HUDEP-2 (cell line): ENCODE measurements at regions not wholly inside any gene's neighbourhood (a gene's known extent, or its start where the extent isn't known, plus 50 kb on each side); places are given as distances from the start of the nearest gene placed in this dataset.
"Not testable (repeated sequence)": the region's sequence is repeated elsewhere in the genome, so short reads cannot be mapped to it uniquely, and the experiment has no call there.

Experiments
- DNase-seq, 76 experiments: peaks; one replicate each; lab custom pipeline; 2025; ENCODE audit not compliant: unreplicated experiment in 76 of 76; lab: John Stamatoyannopoulos, UW

DNA sequence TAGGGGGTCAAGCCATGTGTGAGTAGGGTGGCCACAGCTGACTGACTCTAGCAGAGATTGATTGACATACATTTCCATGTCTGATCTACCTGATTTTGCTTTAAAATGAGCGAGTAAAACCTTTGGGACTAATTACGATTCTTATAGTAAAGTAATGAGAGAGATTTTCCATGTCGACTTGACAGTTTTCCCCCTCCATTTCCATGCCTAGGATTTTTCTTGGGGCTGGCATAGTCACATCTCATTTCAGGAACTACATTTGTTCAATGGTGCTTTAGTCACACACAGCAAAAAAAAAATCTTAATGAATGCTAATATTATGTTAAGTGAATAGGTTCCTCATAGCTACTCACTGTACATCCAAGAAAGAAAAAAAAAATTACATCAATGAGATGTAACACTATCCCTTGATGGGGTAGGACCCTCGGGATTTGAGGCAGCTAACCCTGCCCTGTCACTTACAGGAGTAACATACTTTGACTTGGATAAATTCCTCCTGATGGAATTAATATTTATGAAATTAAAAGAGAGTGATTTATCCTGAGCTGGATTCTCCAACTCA, 690.9 kb downstream of the TDRD15 start:
- no peak for DNase-seq

DNA sequence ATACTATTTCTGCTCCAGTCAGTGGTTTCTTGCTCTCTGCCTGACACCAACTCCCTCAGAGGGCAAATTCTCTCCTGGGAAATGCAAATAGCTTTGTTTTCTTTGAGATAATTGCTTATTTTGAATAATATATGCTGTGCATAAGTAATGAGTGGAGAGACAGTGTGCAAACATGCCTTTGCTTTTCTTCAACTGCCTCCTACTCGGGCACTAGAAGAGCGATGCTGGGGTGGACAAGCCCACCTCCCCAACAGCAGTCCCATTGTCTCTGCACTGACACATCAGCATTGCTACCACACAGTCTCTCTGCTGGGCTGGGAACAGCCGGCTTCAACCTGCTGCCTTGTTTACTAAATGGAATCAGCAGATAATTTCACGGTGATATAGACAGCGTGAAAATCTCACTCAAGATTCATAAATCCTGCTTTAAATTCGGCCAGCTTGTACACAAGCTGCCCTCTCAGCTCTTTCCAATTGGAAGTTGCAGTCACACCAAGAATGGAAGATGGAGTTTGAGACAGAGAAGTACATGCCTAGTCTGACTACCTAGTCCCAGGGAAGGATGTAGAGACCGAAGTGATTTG, 694.5 kb downstream of the TDRD15 start:
- DNase-seq: no peak

DNA sequence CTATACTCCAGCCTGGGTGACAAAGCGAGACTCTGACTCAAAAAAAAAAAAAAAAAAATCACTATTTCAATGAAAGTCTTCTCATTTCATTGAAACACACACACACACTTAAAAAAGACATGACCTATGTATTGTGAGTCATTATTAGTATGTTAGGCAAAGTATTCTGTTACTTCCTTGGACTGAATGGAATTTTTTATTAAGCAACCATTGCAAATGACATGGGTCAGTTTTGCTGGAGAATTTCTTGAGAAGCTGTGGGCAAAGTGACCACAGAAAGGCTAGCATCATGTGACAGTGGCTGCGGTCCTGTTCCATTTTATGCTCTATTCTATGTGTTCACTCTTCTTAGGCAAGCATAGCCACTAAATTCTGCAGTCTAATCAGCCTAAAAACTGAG, 695.7 kb downstream of the TDRD15 start:
- DNase-seq: no peak

DNA sequence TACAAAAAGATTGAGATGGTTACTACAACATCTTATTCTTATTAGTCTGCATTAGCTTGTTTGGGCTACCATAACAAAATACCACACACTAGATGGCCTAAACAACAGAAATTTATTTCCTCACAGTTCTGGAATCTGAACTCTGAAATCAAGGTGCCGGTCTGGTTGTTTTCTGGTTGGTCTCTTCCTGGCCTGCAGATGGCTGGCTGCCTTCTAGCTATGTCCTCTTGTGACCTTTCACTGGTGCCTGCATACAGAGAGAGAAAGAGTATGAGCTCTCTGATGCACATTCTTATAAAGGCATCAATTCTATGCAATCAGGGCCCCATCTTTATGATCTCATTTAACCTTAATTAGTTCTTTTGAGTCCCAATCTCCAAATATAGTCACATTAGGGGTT, 696.5 kb downstream of the TDRD15 start:
- DNase-seq: no peak

DNA sequence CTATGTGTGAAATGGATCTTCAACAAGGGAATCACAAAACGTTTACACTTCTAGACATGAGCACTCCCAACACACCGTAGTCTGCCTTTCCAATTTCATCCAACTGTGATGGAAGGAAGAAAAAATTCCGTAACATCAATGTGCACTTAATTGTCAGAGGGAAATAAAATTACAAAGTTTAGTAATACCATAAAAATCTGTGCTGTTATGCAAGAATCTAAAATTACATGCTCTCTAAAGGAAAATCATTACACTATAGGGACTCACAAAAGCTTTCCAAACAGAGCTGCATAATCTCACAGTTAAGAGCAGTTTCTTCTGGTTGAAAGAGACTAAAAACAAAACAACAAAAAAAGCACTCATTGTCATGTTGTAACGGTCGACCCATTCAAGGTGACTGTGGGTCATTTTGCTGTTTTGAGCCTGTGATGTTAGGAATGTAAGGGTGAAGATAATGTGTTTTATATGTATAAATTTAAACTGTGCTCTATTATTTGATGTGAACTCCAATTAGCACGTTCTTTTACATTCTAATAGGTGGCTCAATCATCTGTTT, 698.0 kb downstream of the TDRD15 start:
- no peak for DNase-seq

DNA sequence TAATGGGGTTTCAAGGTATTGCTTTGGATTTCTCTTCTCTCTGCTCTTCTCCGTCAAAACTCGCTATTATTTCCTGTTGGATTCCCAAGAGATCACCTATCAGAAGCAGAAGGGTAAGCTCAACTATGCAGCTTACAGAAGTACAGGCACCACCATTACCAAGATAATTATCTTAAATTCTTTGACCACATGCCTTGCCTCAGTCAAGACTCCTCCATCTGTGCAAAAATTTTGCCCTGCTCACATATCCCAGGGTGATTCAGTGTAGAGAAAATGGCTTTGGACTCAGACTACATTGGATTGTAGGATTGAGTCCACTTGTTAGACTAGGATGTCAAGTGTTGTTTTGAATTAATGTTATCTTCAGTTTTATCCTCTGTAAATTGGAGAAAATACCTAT, 698.7 kb downstream of the TDRD15 start:
- DNase-seq: no peak

DNA sequence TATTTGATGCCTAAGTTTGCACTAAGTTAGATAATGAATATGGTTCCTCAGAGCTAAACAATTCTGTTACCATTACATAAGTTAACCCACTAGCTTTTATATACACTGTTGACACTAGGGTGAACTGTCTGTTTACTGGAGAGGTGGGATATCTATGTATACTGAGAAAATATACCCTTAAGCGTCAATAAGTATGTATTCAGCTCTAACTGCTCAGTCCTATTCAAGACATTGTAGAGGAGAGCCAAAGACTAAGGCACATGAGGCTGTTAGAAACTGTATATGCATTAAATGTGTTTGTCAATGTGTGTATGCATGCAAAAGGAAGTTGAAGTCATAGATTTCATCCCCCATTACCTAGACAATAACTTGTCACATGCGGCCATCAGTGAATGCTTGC, 710.0 kb downstream of the TDRD15 start:
- DNase-seq: no peak

DNA sequence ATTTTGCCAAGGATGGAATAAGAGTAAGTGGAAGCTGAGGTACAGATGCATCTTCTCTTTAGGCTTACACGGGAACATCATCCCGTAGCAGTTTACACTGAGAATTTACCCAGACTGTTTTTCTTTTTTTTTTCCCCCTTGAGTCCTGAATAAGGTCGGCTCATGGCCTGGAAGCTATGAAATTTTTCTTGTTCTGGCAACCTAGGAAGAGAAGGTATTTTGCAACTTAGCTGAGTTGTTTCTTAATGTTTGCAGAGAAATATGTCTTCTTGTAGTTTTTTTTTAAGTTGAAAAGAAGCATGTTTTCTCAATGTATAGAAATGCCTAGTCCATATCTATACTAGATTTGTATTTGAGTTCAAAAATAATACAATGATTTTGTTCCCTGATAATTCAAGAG, 712.5 kb downstream of the TDRD15 start:
- DNase-seq: no peak

DNA sequence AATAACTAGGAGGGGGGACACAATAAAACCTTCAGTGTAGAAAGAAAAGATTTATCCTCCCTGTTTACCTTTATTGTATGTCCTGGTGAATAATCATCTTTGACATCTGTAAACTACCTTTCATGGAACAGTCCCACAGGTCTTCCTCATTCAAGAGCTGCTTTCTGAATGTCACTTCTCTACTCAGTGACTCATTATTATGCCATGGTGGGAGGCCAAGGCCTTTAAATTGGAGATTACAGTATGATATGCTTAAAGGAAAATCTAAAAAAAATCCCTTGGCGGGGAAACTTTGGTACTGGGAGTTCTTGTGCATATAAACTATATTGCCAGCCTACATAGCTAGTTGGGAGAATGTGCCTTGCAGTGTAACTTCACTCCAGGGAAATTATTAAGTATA, 713.0 kb downstream of the TDRD15 start:
- DNase-seq: no peak

DNA sequence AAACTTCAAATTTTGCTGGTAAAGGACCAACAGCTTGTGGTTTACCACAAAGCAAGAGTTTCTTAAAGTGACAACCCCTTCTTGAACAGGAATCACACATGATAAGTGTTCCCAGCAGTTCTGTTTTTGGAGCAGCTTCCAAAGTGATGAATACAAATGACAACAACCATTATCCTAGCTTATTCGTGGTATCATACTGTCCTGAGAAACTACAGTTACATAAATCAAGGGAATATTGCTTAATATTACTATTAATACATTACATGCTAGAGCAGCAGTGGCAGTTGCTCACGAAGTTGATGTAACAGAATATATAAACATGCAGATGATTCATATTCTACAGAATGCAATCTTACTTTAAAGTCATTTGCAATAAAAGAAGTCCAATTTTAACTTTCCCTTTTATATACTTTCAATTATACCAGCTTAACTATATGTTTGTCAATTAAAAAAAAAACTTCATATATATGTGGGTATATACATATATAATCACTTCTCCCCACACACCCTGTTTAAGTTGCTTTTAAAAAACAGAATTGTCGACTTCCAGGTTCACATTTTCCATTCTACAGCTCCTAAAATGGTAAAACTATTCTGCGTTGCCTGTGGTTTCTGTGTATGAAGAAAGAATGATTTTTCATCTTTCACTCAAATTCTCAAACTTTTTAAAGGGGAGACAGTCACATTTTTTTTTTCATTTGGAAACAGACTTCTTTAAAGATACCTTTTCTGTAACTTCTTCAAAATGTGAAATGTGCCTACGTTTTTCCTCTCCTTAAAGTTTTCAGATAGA, 713.6 kb downstream of the TDRD15 start:
- DNase-seq: no peak

DNA sequence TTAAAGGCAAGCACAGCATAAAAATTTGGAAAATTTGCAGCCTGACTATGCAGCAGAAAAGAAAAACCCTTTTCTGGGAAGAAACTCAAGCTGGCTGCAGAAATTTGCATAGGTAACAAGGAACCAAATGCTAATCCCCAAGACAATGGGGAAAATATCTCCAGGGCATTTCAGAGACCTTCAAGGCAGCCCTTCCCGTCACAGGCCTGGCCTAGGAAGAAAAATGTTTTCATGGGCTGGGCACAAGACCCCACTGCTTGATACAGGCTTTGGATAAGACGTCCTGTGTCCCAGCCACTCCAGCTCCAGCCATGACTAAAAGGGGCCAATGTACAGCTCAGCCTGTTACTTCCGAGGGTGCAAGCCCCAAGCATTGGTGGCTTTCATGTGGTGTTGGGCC, 717.6 kb downstream of the TDRD15 start:
- DNase-seq: no peak

DNA sequence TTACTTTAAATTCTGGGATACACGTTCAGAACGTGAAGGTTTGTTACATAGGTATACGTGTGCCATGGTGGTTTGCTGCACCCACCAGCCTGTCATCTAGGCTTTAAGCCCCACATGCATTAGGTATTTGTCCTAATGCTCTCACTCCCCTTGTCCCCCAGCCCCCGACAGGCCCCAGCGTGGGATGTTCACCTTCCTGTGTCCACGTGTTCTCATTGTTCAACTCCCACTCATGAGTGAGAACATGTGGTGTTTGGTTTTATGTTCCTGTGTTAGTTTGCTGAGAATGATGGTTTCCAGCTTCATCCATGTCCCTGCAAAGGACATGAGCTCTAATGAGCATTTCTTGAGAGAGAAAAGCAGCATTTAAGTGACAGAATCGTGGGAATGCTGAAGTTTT, 726.6 kb downstream of the TDRD15 start:
- DNase-seq: not testable (repeated sequence)

DNA sequence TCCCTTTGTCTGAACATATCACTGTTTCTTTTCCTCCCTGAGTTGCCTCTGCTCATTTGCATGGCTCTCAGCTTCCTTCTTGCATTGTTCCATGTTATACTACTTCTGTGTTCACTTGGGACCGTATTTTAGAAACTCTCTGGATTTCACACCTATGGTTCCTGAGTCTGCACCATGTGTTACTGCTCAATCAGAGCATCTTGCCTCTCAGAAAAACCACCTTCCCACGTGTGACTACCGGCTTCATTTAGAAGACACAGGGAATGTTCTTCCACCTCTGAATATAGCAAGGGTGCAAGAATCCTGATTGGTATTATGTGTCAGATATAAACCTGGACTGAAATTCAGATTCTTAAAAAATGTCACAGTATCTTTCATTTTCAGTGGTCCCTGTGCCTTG, 731.2 kb downstream of the TDRD15 start:
- no peak for DNase-seq

DNA sequence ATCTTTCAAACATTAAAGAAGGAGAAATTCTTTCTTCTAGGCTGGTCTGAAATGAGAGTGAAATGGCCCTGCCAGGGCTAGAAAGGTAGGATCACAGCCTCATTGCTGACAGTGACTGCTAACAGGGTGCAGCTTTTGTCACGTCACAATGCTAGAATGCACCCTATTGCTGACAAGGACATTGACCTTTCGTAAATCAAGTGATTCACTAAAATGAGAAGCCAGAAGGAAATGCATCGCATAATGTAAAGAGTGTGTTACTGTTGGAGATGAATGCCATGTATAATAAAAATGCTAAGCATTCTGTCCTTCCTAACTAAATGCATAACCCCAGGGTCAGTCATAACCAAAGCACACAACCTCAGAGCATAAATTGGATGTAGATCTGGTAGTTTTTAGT, 732.9 kb downstream of the TDRD15 start:
- no peak for DNase-seq

DNA sequence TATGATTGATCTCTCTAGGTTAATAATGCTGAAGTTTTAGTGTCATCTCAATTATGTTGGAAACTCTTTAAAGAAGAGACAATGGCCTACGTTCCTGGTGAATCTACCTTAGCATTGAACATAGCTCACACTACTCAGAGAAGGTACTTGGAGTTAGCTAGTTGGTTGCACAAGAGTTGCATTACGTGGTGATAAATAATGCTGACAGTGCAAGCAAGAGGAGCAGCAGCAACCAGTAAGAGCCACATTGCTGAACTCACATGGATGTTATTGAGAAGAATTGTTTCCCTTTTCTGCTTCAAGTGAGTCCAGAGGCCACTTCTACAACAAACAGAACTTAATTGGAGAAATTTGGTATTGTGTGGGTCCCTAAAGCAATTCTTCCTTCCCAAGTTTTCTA, 737.1 kb downstream of the TDRD15 start:
- DNase-seq: no peak

DNA sequence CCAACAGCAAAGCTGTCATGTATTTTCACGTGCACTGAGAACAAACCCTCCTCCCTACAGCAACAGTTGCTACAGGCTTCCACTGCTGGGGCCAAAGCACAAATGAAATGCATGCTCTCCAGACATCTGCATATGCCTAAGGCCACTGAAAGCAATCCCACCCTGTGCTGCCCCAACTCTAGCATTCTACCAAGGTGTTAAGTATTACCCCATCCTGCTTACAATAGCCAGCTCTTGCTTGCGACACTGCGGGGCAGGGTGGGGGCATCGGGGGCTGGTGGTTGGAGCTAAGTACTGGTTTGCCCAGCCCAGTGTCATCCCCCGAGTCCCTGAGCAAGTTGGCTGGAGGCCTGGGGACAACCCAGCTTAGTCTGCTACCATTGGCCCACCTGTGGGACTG, 742.5 kb downstream of the TDRD15 start:
- DNase-seq: no peak

DNA sequence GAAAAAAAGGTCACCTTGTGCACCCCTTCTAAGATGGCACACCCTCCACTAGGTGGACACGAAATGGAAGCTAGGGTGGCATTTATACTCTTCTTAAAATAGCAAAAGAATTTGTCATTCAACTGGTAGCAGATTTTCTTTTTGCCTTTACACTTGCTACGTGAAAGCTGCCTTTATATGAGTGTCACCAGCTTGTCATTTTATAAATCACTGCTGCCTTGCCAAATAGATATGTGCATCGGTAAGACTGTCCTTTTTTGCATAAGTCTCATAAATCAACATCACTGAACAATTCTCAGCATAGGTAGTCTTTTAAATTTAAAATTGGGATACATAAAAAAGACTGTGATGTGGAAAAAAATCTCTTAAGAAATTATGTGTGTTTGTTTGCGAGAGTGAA, 764.1 kb downstream of the TDRD15 start:
- no peak for DNase-seq

DNA sequence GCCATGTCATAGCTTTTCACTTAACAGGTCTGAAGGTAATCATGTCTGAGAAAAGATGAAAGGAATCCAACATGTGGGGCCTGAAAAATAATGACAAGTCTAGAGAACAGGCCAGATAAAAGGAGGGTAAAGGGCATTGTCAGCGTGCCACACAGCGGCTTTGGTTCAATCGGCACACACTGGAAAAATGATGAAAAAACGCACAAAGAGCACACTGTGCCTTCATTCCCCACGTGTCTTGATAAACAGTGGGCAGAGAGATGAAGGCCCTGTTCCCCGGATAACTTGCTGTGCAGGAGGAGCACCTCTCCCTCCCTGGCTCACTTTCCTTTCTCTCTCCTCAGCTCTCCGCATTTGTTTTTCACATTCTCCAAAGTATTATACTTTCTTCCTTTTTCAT, 766.3 kb downstream of the TDRD15 start:
- no peak for DNase-seq

DNA sequence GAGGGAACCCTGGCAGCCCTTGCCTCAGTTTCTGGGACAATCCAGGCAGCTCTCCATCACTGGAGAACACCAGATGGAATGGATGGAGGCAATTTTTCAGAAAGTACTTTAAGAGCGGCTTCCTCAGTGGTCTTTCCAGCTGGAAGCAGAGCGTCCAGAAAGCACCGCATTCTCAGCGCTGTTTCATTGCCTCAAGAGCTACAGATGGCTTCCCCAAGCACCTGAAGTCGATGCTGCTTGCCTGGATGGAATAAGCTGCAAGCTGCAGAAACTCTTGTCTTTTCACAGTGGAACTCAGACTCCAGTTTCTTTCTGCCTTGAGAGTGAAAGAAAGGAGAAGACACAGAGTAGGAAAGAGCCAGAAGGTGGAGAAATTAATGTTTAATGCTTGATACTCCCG, 766.9 kb downstream of the TDRD15 start:
- no peak for DNase-seq

DNA sequence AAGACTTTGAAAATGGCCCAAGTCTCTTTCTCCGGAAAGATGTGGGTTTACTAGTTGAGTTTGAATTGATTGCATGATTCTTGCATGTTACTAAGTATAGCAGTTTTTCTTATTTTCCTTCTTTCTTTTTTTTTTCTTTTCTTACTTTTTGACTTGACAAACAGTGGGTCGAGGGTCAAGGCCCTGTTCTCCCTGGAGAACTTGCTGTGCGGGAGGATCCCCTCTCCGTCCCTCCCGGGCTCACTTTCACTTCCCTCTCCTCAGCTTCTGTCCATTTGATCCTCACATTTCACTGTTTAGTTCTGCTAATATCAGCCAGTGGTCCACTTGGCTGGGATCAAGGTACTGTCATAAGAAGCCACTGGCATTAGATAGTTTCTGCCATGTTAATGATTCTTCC, 767.4 kb downstream of the TDRD15 start:
- DNase-seq: no peak

DNA sequence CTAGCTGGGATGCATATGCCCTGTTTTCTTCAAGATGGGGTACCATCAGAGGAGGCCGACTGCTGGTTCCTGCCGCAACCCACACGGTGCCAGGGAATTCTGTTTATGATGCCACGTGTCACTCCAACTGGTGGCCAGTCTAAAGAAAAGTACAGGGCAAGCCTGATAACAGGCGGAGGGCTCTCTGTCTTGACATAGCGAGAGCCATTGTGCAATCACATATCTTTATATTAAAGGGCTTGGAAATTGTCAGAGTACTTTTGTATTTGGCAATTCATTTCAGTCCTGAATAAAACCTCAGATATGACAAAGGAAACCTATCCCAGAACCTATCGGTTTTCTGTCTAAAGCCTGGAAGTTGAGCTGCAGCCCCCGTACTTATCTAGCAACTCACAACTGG, 768.4 kb downstream of the TDRD15 start:
- no peak for DNase-seq

DNA sequence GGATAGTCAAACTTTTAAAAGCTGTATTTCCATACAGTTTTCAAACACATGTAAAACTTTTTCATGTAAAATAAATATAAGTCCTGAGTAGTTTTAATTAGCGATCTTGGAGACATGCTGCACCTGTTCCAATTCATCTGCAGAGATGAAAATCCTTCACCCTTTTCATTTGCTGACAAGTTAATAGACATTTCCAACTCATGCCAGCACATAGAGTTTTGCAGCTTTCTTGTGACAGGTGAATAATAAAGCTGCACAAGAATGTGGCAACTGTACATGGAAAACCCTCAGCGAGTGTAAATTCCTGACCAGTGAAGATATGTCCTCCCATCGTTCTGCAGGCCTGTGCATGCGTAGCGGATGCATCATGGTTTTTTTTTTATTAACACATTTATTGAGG, 771.4 kb downstream of the TDRD15 start:
- no peak for DNase-seq
